Peyer's patch (tissue), 4 donors: ENCODE measurements at regions not wholly inside any gene's neighbourhood (a gene's known extent, or its start where the extent isn't known, plus 50 kb on each side); places are given as distances from the start of the nearest gene placed in this dataset.

Experiments used
- DNase-seq, 3 donors: peaks; one replicate each; pipeline ENCODE4 v3.0.0-alpha.2; 2017 to 2019
- H3K27ac ChIP-seq, 4 donors: fragments of 200-600 bp; sonication (generic); one replicate each; pipeline ENCODE4 v1.5.1; 2016 to 2019
- H3K27me3 ChIP-seq, 2 donors: fragments of 200-600 bp; sonication (generic); one replicate each; pipeline ENCODE4 v1.5.1; 2019
- H3K36me3 ChIP-seq, 3 donors: fragments of 200-600 bp; sonication (generic); one replicate each; pipeline ENCODE4 v1.5.1; 2016 to 2019
- H3K4me1 ChIP-seq, 4 donors: fragments of 200-600 bp; sonication (generic); one replicate each; pipeline ENCODE4 v1.5.1; 2016 to 2019
- H3K4me3 ChIP-seq, 4 donors: fragments of 200-600 bp; sonication (generic); 1 replicate in 3 of 4; 2 replicates in 1 of 4; pipeline ENCODE4 v1.5.1; 2016 to 2019; ENCODE audit warnings: mild to moderate bottlenecking in 1 of 4
- H3K9me3 ChIP-seq, 4 donors: fragments of 200-600 bp; sonication (generic); one replicate each; pipeline ENCODE4 v1.5.1; 2016 to 2019; ENCODE audit warnings: mild to moderate bottlenecking in 1 of 4
- CTCF ChIP-seq, 6 experiments: fragments of 450-650 bp in 4 of 6; fragments of 200-600 bp in 2 of 6; sonication (generic) in 1 of 6; IDR thresholded peaks; one replicate each; pipeline ENCODE4 v1.5.1; 2017 to 2019; ENCODE audit warnings: antibody characterized with exemption in 6 of 6, mild to moderate bottlenecking in 3 of 6, moderate library complexity in 1 of 6
- POLR2A ChIP-seq, 2 donors: fragments of 450-650 bp; IDR thresholded peaks; one replicate each; pipeline ENCODE4 v1.5.1; 2017; ENCODE audit warnings: antibody characterized with exemption in 2 of 2, mild to moderate bottlenecking in 2 of 2, moderate library complexity in 2 of 2

- Histone ChIP-seq H3K27ac (no peak overlapping the region), H3K27me3 (no peaks in the 10 kb centered on the region), H3K9me3 (no peaks in the 10 kb centered on the region), H3K4me3 (no peak overlapping the region), H3K4me1 (no peaks in the 10 kb centered on the region), H3K36me3 (no peaks in the 10 kb centered on the region)
- no peak for DNase-seq
- TF ChIP-seq POLR2A (IDR thresholded peaks at IDR 0.05) (no peak), CTCF (IDR thresholded peaks at IDR 0.05) (no peak)
These were observed 234.3 kb upstream of the NCKAP5 start for GRCh38 chr2:133802409-133803039.

- DNase-seq, result no peak
- Histone ChIP-seq H3K27me3 (no peaks in the 10 kb centered on the region), H3K9me3 (no peaks in the 10 kb centered on the region), H3K4me1 (no peaks in the 10 kb centered on the region), H3K27ac (no peak overlapping the region), H3K36me3 (no peaks in the 10 kb centered on the region), H3K4me3 (no peak overlapping the region)
- TF ChIP-seq POLR2A (IDR thresholded peaks at IDR 0.05) (no peak), CTCF (IDR thresholded peaks at IDR 0.05) (no peak)
These were observed 238.3 kb upstream of the NCKAP5 start for GRCh38 chr2:133806564-133806963.

- Histone ChIP-seq H3K27me3 (no peaks in the 10 kb centered on the region), H3K9me3 (no peaks in the 10 kb centered on the region), H3K27ac (no peak overlapping the region), H3K36me3 (no peaks in the 10 kb centered on the region), H3K4me3 (no peak overlapping the region), H3K4me1 (no peaks in the 10 kb centered on the region)
- TF ChIP-seq POLR2A (IDR thresholded peaks at IDR 0.05) (no peak), CTCF (IDR thresholded peaks at IDR 0.05) (no peak)
- no peak for DNase-seq
These were observed 241.2 kb upstream of the NCKAP5 start for GRCh38 chr2:133809485-133809884.

GRCh38 chr2:133810559-133810958, 242.3 kb upstream of the NCKAP5 start:
- Histone ChIP-seq H3K36me3 (no peaks in the 10 kb centered on the region), H3K4me1 (no peaks in the 10 kb centered on the region), H3K27ac (no peak overlapping the region), H3K4me3 (no peak overlapping the region), H3K9me3 (no peaks in the 10 kb centered on the region), H3K27me3 (no peaks in the 10 kb centered on the region)
- TF ChIP-seq CTCF (IDR thresholded peaks at IDR 0.05), result no peak
- no peak for TF ChIP-seq POLR2A (IDR thresholded peaks at IDR 0.05)
- DNase-seq, result no peak

GRCh38 chr2:133811409-133812125, 243.3 kb upstream of the NCKAP5 start:
- Histone ChIP-seq H3K9me3 (no peaks in the 10 kb centered on the region), H3K4me3 (no peak overlapping the region), H3K27me3 (no peaks in the 10 kb centered on the region), H3K4me1 (no peaks in the 10 kb centered on the region), H3K27ac (no peak overlapping the region), H3K36me3 (no peaks in the 10 kb centered on the region)
- DNase-seq, result no peak
- TF ChIP-seq CTCF (IDR thresholded peaks at IDR 0.05) (no peak), POLR2A (IDR thresholded peaks at IDR 0.05) (no peak)
